Breast epithelium (tissue), 3 donors: ENCODE measurements at regions not wholly inside any gene's neighbourhood (a gene's known extent, or its start where the extent isn't known, plus 50 kb on each side); places are given as distances from the start of the nearest gene placed in this dataset.

Experiments used
- CTCF ChIP-seq, 3 donors: fragments of 450-650 bp; IDR thresholded peaks; one replicate each; pipeline ENCODE4 v1.5.1; 2016 to 2017; ENCODE audit warnings: antibody characterized with exemption in 3 of 3, mild to moderate bottlenecking in 3 of 3, moderate library complexity in 3 of 3
- POLR2A ChIP-seq: fragments of 450-650 bp; IDR thresholded peaks from one replicate; pipeline ENCODE4 v1.6.1; 2016; ENCODE audit warnings: antibody characterized with exemption, mild to moderate bottlenecking, moderate library complexity
- POLR2AphosphoS5 ChIP-seq, 3 donors: sonication (generic); formaldehyde crosslinking; IDR thresholded peaks; one replicate each; pipeline ENCODE4 v1.6.1; 2017; ENCODE audit warnings: antibody characterized with exemption in 3 of 3

- TF ChIP-seq CTCF (IDR thresholded peaks at IDR 0.05) (no peak), POLR2A (no peak), POLR2AphosphoS5 (IDR thresholded peaks at IDR 0.05) (no peak)
Observed at GRCh38 chr10:59553162-59553900, 156.3 kb downstream of the SLC16A9 start.
